ENCODE measurements at regions not wholly inside any gene's neighbourhood (a gene's known extent, or its start where the extent isn't known, plus 50 kb on each side); places are given as distances from the start of the nearest gene placed in this dataset.

GRCh38 chr2:176780348-176780747 lies 432.2 kb upstream of the HNRNPA3 start:
- TF ChIP-seq CTCF (conservative IDR thresholded peaks at IDR 0.05; ENCODE audit: low read length) = no peak
- no peak for TF ChIP-seq EZH2phosphoT487 (IDR thresholded peaks at IDR 0.05; ENCODE audit: borderline replicate concordance, low read depth, low read length)
